ENCODE measurements at regions not wholly inside any gene's neighbourhood (a gene's known extent, or its start where the extent isn't known, plus 50 kb on each side); places are given as distances from the start of the nearest gene placed in this dataset.

- Histone ChIP-seq H3K36me3 (ENCODE audit: control insufficient read depth, insufficient read depth, low read length, severe bottlenecking) (no peaks in the 10 kb centered on the region), H3K27me3 (replicated peaks; ENCODE audit: control insufficient read depth, insufficient read depth, low read length) (peaks cover 22% of the 10 kb centered on the region), H3K4me1 (ENCODE audit: control insufficient read depth, insufficient read depth, low read length) (no peaks in the 10 kb centered on the region), H3K9me3 (ENCODE audit: control insufficient read depth, low read length) (peaks cover 6% of the 10 kb centered on the region), H3K9ac (ENCODE audit: low read length) (no peak overlapping the region), H3K4me3 (ENCODE audit: low read length) (no peak overlapping the region)
- DNase-seq (ENCODE audit: low read depth) = no peak
These were observed 77.7 kb upstream of the ADAMTS2 start for GRCh38 chr5:179422908-179423481.

GRCh38 chr5:179422213-179422855, 77.1 kb upstream of the ADAMTS2 start:
- Histone ChIP-seq H3K9ac (ENCODE audit: low read length) (no peak overlapping the region), H3K4me1 (ENCODE audit: control insufficient read depth, insufficient read depth, low read length) (no peaks in the 10 kb centered on the region), H3K27me3 (replicated peaks; ENCODE audit: control insufficient read depth, insufficient read depth, low read length) (peaks cover 27% of the 10 kb centered on the region), H3K36me3 (ENCODE audit: control insufficient read depth, insufficient read depth, low read length, severe bottlenecking) (no peaks in the 10 kb centered on the region), H3K4me3 (ENCODE audit: low read length) (no peak overlapping the region), H3K9me3 (ENCODE audit: control insufficient read depth, low read length) (peaks cover 6% of the 10 kb centered on the region)
- DNase-seq (ENCODE audit: low read depth) = no peak

GRCh38 chr5:179421144-179421901, 76.1 kb upstream of the ADAMTS2 start:
- H3K4me1 ChIP-seq (ENCODE audit: control insufficient read depth, insufficient read depth, low read length) = no peaks in the 10 kb centered on the region
- no peak overlapping the region for H3K4me3 ChIP-seq (ENCODE audit: low read length)
- H3K36me3 ChIP-seq (ENCODE audit: control insufficient read depth, insufficient read depth, low read length, severe bottlenecking) = no peaks in the 10 kb centered on the region
- H3K9me3 ChIP-seq (ENCODE audit: control insufficient read depth, low read length) = peaks cover 6% of the 10 kb centered on the region
- peaks cover 28% of the 10 kb centered on the region for H3K27me3 ChIP-seq (replicated peaks; ENCODE audit: control insufficient read depth, insufficient read depth, low read length)
- DNase-seq (ENCODE audit: low read depth) = no peak
- no peak overlapping the region for H3K9ac ChIP-seq (ENCODE audit: low read length)

- no peaks in the 10 kb centered on the region for H3K36me3 ChIP-seq (ENCODE audit: control insufficient read depth, insufficient read depth, low read length, severe bottlenecking)
- no peak for DNase-seq (ENCODE audit: low read depth)
- no peaks in the 10 kb centered on the region for H3K4me1 ChIP-seq (ENCODE audit: control insufficient read depth, insufficient read depth, low read length)
- H3K9ac ChIP-seq (ENCODE audit: low read length) = no peak overlapping the region
- H3K9me3 ChIP-seq (ENCODE audit: control insufficient read depth, low read length) = peaks cover 6% of the 10 kb centered on the region
- H3K27me3 ChIP-seq (replicated peaks; ENCODE audit: control insufficient read depth, insufficient read depth, low read length) = peaks cover 27% of the 10 kb centered on the region
- H3K4me3 ChIP-seq (ENCODE audit: low read length) = no peak overlapping the region
These were observed 75.2 kb upstream of the ADAMTS2 start for GRCh38 chr5:179420476-179420875.

- Histone ChIP-seq H3K27me3 (replicated peaks; ENCODE audit: control insufficient read depth, insufficient read depth, low read length) (peaks cover 15% of the 10 kb centered on the region), H3K4me1 (ENCODE audit: control insufficient read depth, insufficient read depth, low read length) (no peaks in the 10 kb centered on the region), H3K36me3 (ENCODE audit: control insufficient read depth, insufficient read depth, low read length, severe bottlenecking) (no peaks in the 10 kb centered on the region), H3K9me3 (ENCODE audit: control insufficient read depth, low read length) (peaks cover 3% of the 10 kb centered on the region), H3K4me3 (ENCODE audit: low read length) (no peak overlapping the region), H3K9ac (ENCODE audit: low read length) (no peak overlapping the region)
- no peak for DNase-seq (ENCODE audit: low read depth)
These were observed 73.7 kb upstream of the ADAMTS2 start for GRCh38 chr5:179418972-179419371.

GRCh38 chr5:179417696-179418095, 72.4 kb upstream of the ADAMTS2 start:
- Histone ChIP-seq H3K27me3 (replicated peaks; ENCODE audit: control insufficient read depth, insufficient read depth, low read length) (peaks cover 18% of the 10 kb centered on the region), H3K36me3 (ENCODE audit: control insufficient read depth, insufficient read depth, low read length, severe bottlenecking) (no peaks in the 10 kb centered on the region), H3K9ac (ENCODE audit: low read length) (no peak overlapping the region), H3K9me3 (ENCODE audit: control insufficient read depth, low read length) (peaks cover 3% of the 10 kb centered on the region), H3K4me1 (ENCODE audit: control insufficient read depth, insufficient read depth, low read length) (no peaks in the 10 kb centered on the region), H3K4me3 (ENCODE audit: low read length) (no peak overlapping the region)
- no peak for DNase-seq (ENCODE audit: low read depth)

GRCh38 chr5:179417016-179417415, 71.8 kb upstream of the ADAMTS2 start:
- Histone ChIP-seq H3K36me3 (ENCODE audit: control insufficient read depth, insufficient read depth, low read length, severe bottlenecking) (no peaks in the 10 kb centered on the region), H3K9me3 (ENCODE audit: control insufficient read depth, low read length) (peaks cover 3% of the 10 kb centered on the region), H3K4me1 (ENCODE audit: control insufficient read depth, insufficient read depth, low read length) (no peaks in the 10 kb centered on the region), H3K9ac (ENCODE audit: low read length) (no peak overlapping the region), H3K27me3 (replicated peaks; ENCODE audit: control insufficient read depth, insufficient read depth, low read length) (peaks cover 18% of the 10 kb centered on the region), H3K4me3 (ENCODE audit: low read length) (no peak overlapping the region)
- DNase-seq (ENCODE audit: low read depth) = no peak

- no peaks in the 10 kb centered on the region for H3K36me3 ChIP-seq (ENCODE audit: control insufficient read depth, insufficient read depth, low read length, severe bottlenecking)
- no peaks in the 10 kb centered on the region for H3K4me1 ChIP-seq (ENCODE audit: control insufficient read depth, insufficient read depth, low read length)
- H3K9me3 ChIP-seq (ENCODE audit: control insufficient read depth, low read length) = peaks cover 3% of the 10 kb centered on the region
- H3K9ac ChIP-seq (ENCODE audit: low read length) = no peak overlapping the region
- H3K4me3 ChIP-seq (ENCODE audit: low read length) = no peak overlapping the region
- no peak for DNase-seq (ENCODE audit: low read depth)
- peaks cover 18% of the 10 kb centered on the region for H3K27me3 ChIP-seq (replicated peaks; ENCODE audit: control insufficient read depth, insufficient read depth, low read length)
These were observed 71.0 kb upstream of the ADAMTS2 start for GRCh38 chr5:179416114-179416822.

GRCh38 chr5:179415291-179416060, 70.2 kb upstream of the ADAMTS2 start:
- Histone ChIP-seq H3K9me3 (ENCODE audit: control insufficient read depth, low read length) (peaks cover 3% of the 10 kb centered on the region), H3K4me3 (ENCODE audit: low read length) (no peak overlapping the region), H3K27me3 (replicated peaks; ENCODE audit: control insufficient read depth, insufficient read depth, low read length) (peaks cover 18% of the 10 kb centered on the region), H3K36me3 (ENCODE audit: control insufficient read depth, insufficient read depth, low read length, severe bottlenecking) (no peaks in the 10 kb centered on the region), H3K9ac (ENCODE audit: low read length) (no peak overlapping the region), H3K4me1 (ENCODE audit: control insufficient read depth, insufficient read depth, low read length) (no peaks in the 10 kb centered on the region)
- no peak for DNase-seq (ENCODE audit: low read depth)

- H3K36me3 ChIP-seq (ENCODE audit: control insufficient read depth, insufficient read depth, low read length, severe bottlenecking) = no peaks in the 10 kb centered on the region
- H3K4me1 ChIP-seq (ENCODE audit: control insufficient read depth, insufficient read depth, low read length) = no peaks in the 10 kb centered on the region
- H3K27me3 ChIP-seq (replicated peaks; ENCODE audit: control insufficient read depth, insufficient read depth, low read length) = peaks cover 18% of the 10 kb centered on the region
- DNase-seq (ENCODE audit: low read depth) = no peak
- peaks cover 3% of the 10 kb centered on the region for H3K9me3 ChIP-seq (ENCODE audit: control insufficient read depth, low read length)
- no peak overlapping the region for H3K4me3 ChIP-seq (ENCODE audit: low read length)
- H3K9ac ChIP-seq (ENCODE audit: low read length) = no peak overlapping the region
These were observed 69.4 kb upstream of the ADAMTS2 start for GRCh38 chr5:179414459-179415261.
